ENCODE measurements at regions not wholly inside any gene's neighbourhood (a gene's known extent, or its start where the extent isn't known, plus 50 kb on each side); places are given as distances from the start of the nearest gene placed in this dataset.
"Not testable (repeated sequence)": the region's sequence is repeated elsewhere in the genome, so short reads cannot be mapped to it uniquely, and the experiment has no call there.

DNA sequence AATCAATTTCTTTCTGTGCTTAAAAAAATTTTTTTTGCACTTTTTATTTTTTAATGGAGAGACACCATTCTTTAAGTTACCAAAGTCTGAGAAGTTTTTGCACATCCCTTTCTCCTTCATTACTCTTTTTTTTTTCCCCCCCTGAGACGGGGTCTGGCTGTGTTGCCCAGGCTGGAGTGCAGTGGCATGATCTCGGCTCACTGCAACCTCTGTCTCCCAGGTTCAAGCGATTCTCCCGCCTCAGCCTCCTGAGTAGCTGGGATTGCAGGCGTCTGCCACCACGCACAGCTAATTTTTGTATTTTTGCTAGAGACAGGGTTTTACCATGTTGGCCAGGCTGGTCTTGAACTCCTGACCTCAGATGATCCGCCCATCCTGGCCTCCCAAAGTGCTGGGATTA, 104.3 kb downstream of the UTRN start:
- DNase-seq (ENCODE audit: low spot score); in situ Hi-C loops (cut with HindIII; ENCODE audit: low sequenced_read_pairs): not testable (repeated sequence)

DNA sequence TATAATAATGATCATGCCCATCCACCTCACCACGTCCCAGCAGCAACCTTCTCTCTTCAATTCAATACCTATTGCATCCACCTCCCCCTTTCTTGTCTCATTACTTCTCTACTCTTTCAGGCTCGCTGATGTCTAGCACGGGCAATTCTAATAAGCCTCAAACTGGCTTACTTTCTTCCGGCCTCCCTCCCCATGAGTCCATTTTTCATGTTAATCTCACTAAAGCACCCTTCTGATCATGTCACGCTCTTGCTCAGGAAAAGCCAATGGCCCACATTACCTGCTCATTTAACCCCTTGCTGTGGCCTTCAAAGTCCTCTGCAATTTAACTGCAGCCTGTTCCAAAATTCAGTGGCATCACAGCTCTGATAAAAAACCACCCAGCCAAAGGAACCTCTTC, 105.1 kb downstream of the UTRN start:
- in situ Hi-C loops (cut with HindIII; ENCODE audit: low sequenced_read_pairs): no loop called here

DNA sequence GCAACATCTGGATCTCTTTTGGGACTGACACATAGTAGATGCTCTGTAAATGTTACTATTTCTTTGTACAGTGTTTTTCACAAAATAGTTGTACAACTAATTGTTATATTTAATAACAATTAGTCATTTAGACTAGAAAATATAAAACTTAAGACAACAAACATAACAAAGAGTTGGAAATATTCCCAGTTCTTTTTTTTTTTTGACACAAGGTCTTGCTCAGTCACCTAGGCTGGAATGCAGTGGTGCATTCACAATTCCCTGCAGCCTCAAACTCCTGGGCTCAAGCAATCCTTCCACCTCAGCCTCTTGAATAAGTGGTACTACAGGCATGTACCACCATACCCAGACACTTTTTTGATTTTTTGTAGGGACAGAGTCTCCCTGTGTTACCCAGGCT, 105.8 kb downstream of the UTRN start:
- DNase-seq (ENCODE audit: low spot score): no peak
- in situ Hi-C loops (cut with HindIII; ENCODE audit: low sequenced_read_pairs): no loop called here

More for the DNA sequence above, 105.1 kb downstream of the UTRN start:
- DNase-seq (ENCODE audit: low spot score): no peak

DNA sequence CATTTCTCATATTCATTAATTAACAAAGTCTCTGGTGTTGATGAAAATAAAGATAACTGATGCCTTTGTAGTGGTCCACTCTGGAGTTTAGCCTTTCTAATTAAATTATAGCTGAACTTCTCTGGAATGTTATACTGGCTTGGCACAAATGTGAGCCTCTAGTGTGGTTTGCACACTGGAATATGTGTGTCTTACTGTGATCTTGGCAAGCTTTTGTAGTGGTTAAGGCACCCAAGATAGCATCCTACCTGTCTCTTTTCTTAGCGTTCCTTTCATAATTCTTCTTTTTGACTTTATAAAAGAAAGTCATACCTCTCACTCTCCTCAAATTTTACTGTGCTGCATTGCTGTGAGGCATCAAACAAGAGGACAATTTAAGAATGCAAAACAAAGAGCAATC, 107.4 kb downstream of the UTRN start:
- in situ Hi-C loops (cut with HindIII; ENCODE audit: low sequenced_read_pairs): no loop called here
- no peak for DNase-seq (ENCODE audit: low spot score)

DNA sequence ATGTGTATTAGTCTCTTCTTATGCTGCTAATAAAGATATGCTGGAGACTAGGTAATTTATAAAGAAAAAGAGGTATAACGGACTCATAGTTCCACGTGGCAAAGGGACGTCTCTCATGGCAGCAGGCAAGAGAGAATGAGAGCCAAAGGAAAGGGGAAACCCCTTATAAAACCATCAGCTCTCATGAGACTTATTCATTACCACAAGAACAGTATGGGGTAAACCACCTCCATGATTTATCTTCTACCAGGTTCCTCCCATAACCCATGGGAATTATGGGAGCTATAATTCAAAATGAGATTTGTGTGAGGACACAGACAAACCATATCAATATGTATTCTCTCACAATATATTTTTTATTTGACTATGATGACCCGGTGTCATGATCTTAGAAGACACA, 109.1 kb downstream of the UTRN start:
- DNase-seq (ENCODE audit: low spot score): no peak
- in situ Hi-C loops (cut with HindIII; ENCODE audit: low sequenced_read_pairs): no loop called here

DNA sequence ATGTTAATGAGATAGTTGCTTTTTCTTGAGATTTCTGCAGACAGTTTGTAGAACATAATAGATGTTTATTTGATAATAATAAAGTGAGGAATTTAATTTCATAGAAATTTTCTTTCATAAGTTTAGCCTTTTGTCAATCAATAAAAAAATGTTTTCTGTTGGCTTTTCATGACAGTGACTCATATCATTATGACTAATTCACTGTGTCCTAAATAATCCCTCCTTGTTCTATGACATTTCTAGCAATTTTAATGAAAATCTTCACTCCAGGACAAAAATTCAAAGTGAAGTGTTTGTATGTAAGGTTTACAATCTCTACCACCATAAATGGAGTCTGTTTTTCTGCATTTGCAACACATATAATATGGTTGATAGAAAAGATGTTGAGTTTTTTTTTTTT, 109.9 kb downstream of the UTRN start:
- in situ Hi-C loops (cut with HindIII; ENCODE audit: low sequenced_read_pairs): no loop called here
- no peak for DNase-seq (ENCODE audit: low spot score)

DNA sequence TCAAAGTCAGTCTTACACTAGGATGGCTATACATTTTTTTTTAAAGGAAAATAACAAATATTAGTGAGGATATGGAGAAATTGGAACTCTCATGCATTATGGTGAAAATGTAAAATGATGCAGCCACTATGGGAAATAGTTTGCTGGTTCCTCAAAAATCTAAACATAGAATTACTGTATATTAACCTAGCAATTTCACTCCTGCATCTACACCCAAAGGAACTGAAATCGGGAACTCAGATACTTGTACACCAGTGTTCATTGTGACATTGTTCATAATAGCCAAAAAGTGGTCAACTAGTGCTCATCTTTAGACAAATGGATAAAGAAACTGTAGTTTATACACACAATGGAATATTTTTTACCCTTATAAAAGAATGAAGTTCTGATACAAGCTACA, 110.7 kb downstream of the UTRN start:
- no peak for DNase-seq (ENCODE audit: low spot score)
- in situ Hi-C loops (cut with HindIII; ENCODE audit: low sequenced_read_pairs): no loop called here

DNA sequence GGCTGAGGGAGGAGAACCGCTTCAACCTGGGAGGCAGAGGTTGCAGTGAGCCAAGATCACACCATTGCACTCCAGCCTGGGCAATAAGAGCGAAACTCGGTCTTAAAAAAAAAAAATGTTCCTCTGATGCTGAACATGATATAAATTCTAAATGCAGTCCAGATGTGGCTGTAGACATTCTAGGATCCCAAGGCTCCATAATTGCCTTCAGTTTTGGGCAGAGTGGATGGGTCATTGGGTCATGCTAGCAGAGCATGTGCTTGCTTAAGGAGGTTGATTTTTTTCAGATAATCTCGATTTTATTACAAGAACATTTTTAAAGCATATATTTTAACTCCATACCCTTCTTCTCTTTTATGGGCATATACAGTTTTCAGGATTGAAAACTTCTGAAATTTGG, 112.0 kb downstream of the UTRN start:
- in situ Hi-C loops (cut with HindIII; ENCODE audit: low sequenced_read_pairs): no loop called here
- no peak for DNase-seq (ENCODE audit: low spot score)

DNA sequence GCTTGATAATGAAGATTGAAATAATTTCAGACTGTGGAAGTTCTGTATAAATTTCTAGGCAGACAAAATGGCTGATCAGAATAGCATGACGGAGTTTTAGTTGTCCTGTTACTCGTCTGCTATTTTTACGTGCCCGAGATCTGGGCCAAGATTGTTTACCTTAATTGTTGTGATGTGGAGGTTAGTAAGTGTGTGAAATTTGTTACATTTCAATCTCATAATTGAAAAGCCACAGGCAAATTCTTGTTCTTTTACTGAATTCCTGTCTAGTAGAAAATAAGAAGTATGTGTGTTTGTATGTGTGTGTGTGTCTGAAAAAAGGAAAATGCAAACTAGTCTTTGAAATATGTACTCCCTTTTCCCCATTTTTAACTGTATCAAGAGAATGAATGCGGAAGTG, 115.2 kb downstream of the UTRN start:
- no peak for DNase-seq (ENCODE audit: low spot score)
- in situ Hi-C loops (cut with HindIII; ENCODE audit: low sequenced_read_pairs): no loop called here

DNA sequence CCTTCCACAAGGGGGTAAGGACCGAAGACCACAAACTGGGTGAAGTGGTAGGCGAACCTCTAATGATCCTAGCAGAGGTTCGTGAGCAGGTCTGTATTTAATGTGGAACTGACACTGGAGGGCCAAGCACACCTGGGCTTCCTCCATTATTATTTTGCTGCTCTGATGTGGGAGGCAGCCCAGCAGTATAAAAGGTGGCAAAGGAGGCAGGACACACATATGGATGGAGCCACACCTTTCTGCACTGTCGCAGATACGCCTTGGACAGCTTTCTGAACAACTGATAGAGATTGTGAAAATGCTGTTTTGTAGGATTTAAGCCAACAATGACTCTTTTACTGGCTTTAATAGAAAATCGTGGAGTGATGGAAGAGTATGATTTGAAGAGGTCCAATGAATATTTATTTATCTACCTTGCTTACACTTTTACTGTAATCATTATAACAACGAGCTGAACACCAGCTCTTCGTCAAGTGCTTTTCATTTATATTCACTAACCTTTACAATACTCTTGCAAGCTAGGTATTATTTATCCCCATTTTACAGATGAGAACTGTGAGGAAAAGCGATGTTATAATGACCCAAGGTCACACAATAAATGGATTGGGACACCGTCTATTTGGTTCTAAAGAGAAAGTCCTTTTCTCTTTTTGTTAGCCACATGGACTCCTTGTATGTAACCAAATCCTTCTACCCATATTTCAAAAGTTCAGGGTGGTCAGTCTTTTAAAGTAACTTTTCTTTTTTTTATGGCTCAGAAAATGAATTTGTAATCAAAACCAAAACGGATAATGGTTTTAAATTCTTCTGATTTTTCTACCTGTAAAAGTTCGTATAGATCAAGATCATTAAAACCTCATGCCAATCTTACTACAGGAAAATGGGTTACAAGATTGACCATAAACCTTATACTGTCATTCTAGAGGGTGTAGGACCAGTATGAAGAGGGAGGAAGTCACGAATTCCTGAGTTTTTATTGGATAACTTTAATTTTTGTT, 116.9 kb downstream of the UTRN start:
- DNase-seq (ENCODE audit: low spot score): no peak
- in situ Hi-C loops (cut with HindIII; ENCODE audit: low sequenced_read_pairs): no loop called here

DNA sequence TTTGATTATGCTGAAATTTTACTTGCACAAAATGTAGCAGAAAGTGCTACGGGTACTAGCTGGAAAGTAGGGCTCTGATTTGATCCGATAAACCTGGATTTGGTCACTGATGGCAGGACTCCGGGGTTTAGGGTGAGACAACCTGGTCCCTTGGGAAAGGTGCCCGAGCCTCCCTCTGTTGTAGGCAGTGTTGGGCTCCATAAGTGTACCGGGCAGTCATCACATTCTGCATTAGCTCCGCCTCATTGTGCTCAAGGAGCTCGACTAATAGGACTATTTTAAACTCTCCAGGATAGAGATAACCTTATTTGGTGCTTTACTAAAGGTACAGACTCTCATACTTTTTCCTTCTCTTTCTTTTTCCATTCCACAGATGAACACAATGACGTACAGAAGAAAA, 117.6 kb downstream of the UTRN start:
- in situ Hi-C loops (cut with HindIII; ENCODE audit: low sequenced_read_pairs): no loop called here

DNA sequence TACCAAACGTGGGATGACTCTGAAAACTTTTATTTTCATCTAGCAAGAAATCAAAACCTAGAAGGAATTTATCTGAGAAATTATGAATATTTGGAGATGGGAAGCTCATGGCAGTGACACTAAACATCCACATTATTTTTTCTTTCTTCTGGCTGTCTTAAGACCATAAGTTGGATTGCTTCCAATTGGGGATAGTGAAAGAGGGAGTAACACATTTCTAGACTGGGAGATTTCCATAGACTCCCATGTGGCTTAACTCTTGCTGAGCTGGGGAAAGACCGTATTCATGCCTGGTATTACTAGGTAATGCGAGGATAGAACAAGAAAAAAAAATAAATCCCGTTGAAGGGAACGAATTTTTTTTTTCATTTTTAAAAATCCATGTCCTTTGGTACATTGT, 120.0 kb downstream of the UTRN start:
- in situ Hi-C loops (cut with HindIII; ENCODE audit: low sequenced_read_pairs): no loop called here

More for the DNA sequence above, 117.6 kb downstream of the UTRN start:
- no peak for DNase-seq (ENCODE audit: low spot score)

DNA sequence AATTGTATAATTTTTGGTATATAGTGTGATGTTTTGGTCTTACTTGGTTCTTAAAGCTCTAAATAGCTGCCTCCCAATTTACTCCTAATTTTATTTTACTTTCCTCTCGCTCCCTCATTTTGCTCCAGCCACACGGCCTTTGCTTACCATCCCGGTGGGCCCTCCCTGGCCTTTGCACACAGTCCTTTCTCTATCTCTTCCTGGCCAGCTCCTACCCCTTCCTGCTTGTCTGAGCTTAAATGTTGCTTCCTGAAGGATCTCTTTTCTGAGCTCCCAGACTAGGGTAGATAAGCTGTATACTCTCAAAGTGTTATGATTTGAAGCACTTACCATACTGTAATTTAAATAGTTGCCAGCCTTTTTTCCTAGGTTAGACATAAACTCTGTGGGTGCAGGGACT, 121.7 kb downstream of the UTRN start:
- in situ Hi-C loops (cut with HindIII; ENCODE audit: low sequenced_read_pairs): no loop called here
- no peak for DNase-seq (ENCODE audit: low spot score)

More for the DNA sequence above, 120.0 kb downstream of the UTRN start:
- DNase-seq (ENCODE audit: low spot score): no peak

DNA sequence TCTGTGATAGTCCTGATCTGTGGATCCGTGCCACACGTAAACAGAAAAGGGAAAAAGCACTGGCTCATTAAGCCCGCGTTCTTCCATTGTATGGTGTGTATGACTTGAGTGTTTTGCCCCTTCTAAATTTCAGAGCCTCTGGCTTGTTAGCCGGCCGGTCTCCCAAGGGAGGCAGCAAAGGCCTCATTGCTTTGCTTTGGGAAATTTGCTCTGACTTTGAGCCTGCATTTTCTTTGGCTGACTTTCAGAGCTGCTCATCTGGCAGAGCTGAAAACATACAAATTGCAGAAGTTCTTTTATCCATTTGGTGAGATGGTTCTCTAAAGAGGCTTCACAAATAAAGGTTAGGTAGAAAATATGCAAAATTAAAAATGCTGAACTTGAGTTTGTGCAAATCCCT, 123.0 kb downstream of the UTRN start:
- in situ Hi-C loops (cut with HindIII; ENCODE audit: low sequenced_read_pairs): no loop called here
- no peak for DNase-seq (ENCODE audit: low spot score)

DNA sequence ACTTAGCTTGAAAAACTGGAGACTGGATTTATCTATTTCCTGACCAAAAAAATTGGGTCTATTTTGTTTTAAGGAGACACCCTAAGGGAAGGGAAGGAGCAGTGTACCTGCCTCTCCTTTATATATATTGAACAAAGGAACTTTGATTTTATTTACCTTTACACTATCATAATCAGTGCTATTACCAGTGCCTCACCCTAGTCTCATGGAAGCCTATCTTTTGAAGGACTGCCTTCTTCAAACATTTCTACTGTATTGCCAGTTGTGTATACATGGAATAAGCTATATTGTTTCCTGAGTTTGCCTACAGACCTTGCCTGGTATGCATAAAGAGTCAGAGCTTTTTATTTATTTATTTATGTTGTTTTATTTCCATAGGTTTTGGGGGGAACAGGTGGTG, 124.9 kb downstream of the UTRN start:
- in situ Hi-C loops (cut with HindIII; ENCODE audit: low sequenced_read_pairs): no loop called here

DNA sequence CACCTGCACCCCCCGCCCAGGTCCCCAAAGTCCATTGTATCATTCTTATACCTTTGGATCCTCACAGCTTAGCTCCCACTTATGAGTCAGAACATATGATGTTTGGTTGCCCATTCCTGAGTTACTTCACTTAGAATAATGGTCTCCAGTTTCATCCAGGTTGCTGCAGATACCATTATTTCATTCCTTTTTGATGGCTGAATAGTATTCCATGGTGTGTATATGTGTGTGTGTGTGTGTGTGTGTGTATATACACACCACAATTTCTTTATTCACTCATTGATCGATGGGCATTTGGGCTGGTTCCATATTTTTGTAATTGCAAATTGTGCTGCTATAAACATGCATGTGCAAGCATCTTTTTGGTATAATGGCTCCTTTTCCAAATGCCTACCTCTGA, 125.4 kb downstream of the UTRN start:
- DNase-seq (ENCODE audit: low spot score); in situ Hi-C loops (cut with HindIII; ENCODE audit: low sequenced_read_pairs): not testable (repeated sequence)

More for the DNA sequence above, 124.9 kb downstream of the UTRN start:
- DNase-seq (ENCODE audit: low spot score): no peak

DNA sequence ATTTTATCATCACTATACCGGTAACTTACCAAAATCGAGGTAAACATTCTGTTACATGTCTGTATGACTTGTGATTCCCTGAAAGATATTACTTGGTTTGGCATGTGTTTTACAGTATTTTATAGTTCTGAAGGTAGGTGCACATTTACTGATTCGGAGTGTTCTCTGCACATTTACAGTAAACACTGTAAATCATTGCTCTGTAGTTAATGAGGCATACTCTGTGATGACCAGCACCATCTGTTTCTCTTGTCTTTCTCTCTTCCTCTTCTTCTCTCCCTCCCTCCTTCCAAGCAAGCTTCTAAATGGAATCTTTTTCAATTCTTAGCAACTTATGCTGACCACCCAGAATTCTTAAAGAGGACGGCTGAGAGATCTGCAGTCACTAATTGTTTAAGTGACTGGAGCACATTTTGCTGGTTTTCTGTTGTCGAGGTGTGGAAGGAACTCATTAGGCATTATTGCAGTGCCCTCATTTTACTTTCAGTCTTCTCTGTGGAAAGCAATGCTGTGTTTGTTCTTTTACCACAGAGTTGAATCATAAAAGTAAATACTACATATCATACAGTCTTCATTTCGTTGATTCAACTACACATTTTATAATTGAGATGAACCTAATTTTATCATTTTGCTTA, 126.5 kb downstream of the UTRN start:
- no peak for DNase-seq (ENCODE audit: low spot score)
- in situ Hi-C loops (cut with HindIII; ENCODE audit: low sequenced_read_pairs): no loop called here

DNA sequence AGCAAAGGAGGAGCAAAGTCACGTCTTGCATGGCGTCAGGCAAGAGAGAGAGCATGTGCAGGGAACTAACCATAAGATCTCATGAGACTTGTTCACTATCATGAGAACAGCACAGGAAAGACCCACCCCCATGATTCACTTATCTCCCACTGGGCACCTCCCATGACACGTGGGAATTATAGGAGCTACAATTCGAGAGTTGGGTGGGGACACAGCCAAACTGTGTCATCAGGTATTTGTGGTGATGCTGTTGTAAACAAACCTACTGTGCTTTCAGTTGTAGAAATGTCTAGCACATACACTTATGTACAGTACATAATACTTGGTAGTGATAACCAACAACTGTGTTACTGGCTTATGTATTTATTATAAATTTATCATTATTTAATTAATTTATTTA, 128.3 kb downstream of the UTRN start:
- DNase-seq (ENCODE audit: low spot score): no peak
- in situ Hi-C loops (cut with HindIII; ENCODE audit: low sequenced_read_pairs): no loop called here

DNA sequence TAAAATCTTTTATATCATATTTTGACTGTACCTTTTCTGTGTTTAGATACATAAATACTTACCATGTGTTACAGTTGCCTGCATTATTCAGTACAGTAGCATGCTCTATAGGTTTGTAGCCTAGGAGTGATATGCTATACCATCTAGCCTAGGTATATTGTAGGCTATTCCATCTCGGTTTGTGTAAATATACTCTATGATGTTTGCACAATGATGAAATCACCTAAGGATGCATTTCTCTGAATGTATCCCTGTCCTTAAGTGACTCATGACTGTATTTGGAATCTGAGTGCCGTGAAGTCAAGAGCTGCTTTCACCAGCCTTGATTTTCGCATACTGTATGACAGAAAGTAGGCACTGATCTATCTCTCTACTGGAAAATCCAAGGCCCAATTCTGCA, 129.9 kb downstream of the UTRN start:
- in situ Hi-C loops (cut with HindIII; ENCODE audit: low sequenced_read_pairs): no loop called here
- no peak for DNase-seq (ENCODE audit: low spot score)

DNA sequence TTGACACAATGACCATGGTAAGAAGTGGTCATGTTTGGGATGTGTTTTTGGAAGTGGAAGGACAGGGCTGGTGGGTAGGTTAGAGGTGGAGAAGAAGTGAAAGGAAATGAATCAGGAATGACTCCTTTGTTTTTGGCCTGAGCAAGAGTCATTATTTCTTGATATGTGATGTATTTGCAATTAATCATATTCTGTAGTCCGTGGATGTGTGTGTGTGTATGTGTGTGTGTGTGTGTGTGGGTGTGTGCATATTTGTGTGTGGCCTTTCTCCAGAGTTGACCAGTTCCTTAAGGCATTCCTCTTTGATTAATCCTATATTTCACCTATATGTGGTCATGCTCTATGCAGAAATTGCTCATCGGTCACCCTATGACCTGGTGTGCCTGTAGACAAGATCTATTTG, 130.7 kb downstream of the UTRN start:
- no peak for DNase-seq (ENCODE audit: low spot score)

DNA sequence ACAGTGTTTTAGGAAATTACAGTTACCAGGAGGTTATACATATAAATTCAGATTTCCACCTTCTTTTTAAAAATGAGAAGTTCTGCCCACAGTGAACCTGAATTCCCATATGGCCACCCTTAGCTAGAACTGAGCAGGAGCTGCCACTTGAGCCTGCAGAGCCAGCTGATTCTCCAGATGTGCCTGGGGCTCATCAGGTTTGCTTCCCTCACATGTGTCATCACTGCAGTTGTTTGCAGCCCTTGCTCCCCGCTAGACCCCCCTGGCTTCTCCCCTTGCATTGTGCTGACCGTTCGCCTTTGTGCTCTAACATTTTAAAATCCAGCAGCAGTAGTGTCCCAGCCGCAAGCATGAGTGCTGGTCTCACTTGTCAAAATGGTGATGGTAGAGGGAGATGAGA, 131.1 kb downstream of the UTRN start:
- in situ Hi-C loops (cut with HindIII; ENCODE audit: low sequenced_read_pairs): no loop called here

More for the DNA sequence above, 130.7 kb downstream of the UTRN start:
- in situ Hi-C loops (cut with HindIII; ENCODE audit: low sequenced_read_pairs): no loop called here

More for the DNA sequence above, 131.1 kb downstream of the UTRN start:
- DNase-seq (ENCODE audit: low spot score): no peak
